Activated CD8-positive, alpha-beta memory T cell treated with anti-CD3 and anti-CD28 coated beads for 36 hours (primary cell): ENCODE measurements at regions not wholly inside any gene's neighbourhood (a gene's known extent, or its start where the extent isn't known, plus 50 kb on each side); places are given as distances from the start of the nearest gene placed in this dataset.

Experiments
- CTCF ChIA-PET: fragments of 350-600 bp; sonication (Branson Sonifier 250); formaldehyde crosslinking; loops from one replicate; lab custom pipeline; 2021; ENCODE audit warnings: antibody characterized with exemption; lab: Charles Lee
- POLR2A ChIA-PET: fragments of 350-600 bp; sonication (Branson Sonifier 250); formaldehyde crosslinking; loops from one replicate; lab custom pipeline; 2021; ENCODE audit warnings: antibody characterized with exemption; lab: Charles Lee

DNA sequence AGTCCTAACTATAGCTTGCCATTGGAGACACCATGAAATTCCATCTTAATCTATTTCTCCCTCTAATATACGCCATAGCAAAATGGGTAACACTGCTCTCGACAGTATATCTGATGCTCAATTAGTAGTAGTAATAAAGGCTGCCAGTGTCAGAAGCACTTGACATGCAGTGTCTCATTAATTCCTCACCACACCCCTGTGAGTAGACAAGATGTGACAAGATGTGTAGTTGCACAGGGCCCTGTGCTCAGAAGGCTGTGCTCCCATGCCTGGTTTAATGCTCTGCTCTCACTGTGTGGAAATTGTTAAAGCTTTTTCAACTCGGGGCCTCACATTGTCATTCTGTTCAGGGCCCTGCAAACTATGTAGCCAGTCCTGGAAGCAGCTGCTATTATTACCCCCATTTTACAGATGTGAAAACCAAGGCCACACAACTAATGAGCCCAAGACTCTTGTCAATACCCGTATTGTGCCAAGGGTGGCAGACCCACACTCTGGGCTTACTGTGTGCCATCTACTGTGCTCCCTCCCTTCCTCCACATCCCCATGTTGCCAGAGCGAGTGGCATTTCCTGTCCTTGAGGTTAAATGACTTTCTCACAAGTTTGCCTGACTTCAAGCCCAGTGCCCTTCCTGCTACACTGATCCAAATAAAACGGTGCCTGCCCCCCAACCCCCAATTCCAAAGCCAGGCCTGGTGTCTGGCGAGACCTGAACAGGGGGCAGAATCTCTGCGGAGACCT lies 287.3 kb upstream of the CCL2 start:
- CTCF ChIA-PET: interaction anchor here (1.2 kb wide), 1 partner anchor 394 kb away, joined by 3 read pairs; no protein-coding TSS in a partner anchor
- POLR2A ChIA-PET: no interaction called here

GRCh38 chr17:33968350-33969044 lies 286.6 kb upstream of the CCL2 start:
- ChIA-PET POLR2A (no interaction called here), CTCF (interaction anchor here (1.2 kb wide), 1 partner anchor 393 kb away, joined by 3 read pairs; no protein-coding TSS in a partner anchor)

DNA sequence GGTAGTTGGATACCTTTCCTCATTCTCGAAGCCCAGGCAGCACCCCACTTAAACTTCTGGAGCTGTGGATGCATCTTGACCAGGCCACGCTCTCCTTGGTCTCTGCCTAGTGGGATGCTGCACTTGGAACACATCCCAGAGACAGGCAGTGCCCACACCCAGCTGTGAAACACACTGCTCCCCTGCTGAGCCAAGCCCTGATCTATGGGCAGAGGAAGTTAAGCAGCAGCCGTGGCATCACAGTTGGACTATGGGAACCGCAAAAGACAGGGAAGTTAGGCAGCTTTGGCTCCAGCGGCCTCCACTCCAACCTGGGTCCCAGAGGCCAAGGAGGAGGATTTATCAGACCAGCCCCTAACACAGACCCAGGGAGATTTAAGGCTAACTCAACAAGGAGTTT lies 284.8 kb upstream of the CCL2 start:
- ChIA-PET CTCF (no interaction called here), POLR2A (no interaction called here)

DNA sequence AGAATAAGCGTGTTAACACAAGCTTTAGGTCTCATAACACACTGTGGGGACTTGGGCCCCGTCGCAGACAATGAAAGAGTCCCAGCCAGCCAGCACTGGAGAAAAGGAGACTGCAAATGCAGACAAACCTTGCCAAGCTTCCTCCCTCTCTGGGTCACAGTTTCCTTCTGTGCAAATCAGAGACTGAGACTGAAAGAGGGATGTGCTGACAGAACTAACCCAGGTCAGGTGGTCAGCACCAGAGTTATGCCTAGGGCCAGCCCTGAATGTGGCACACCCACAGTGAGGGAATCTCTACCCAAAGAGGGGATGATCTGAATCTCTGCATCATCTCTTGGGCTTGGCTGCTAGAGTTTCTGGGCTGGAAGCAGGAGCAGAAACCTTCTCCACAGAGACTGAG lies 282.3 kb upstream of the CCL2 start:
- ChIA-PET CTCF (no interaction called here), POLR2A (no interaction called here)

DNA sequence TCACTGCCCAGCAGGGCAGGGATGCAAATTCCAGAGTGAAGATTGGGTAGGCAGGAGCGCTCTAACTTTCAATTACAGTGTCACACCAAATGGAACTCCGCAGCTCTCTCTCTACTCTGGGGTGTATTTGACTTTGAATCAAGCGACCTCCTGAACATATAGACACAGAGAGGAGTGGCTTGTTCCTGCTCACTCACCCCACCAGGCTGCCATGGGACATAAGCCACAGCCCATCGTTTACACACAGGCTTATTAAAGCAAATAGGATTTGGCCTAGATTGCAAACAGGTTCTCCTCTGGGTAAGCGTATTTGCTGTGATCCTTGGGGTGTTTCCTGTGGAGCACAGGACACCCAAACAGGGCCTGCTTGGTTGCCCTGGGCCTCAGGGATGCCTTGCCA lies 281.6 kb upstream of the CCL2 start:
- POLR2A ChIA-PET: no interaction called here
- CTCF ChIA-PET: no interaction called here

DNA sequence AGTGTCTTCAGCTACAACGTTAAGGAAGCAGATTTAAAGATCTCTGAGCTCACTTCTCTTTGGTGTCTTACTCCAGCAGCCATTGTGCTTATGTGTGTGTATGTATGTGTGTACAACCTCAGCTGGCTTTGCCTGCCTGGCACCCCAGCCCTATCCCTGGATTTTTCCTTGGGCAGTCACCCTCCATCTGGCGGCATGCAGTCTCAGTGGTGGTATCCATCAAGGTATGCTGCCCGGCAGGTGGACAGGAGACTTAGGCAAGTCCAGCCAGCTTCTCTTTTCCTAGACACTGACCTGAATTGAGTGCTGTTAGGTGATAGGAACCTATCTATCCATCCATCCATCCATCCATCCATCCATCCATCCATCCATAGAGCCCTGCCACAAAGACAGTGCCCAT lies 280.8 kb upstream of the CCL2 start:
- ChIA-PET POLR2A (no interaction called here), CTCF (no interaction called here)

DNA sequence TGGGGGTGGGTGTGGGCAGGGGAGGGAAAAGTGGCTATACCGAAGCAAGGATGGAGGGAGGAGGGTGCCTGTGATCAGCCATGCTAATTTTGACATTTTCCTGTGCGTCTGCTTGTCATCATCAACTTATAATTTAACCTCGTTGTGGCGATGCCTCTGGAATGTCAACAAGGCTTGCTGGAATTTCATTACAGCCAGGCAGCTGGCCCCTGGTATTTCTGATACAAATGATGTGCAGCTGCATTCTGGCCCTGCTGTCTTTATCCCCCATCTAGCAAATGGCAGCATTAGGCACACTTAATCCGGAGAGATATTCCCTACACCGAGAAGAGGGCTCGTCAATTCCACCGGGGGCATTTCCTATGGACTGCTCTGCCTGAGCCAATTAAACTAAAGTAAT lies 278.3 kb upstream of the CCL2 start:
- ChIA-PET POLR2A (no interaction called here), CTCF (no interaction called here)

DNA sequence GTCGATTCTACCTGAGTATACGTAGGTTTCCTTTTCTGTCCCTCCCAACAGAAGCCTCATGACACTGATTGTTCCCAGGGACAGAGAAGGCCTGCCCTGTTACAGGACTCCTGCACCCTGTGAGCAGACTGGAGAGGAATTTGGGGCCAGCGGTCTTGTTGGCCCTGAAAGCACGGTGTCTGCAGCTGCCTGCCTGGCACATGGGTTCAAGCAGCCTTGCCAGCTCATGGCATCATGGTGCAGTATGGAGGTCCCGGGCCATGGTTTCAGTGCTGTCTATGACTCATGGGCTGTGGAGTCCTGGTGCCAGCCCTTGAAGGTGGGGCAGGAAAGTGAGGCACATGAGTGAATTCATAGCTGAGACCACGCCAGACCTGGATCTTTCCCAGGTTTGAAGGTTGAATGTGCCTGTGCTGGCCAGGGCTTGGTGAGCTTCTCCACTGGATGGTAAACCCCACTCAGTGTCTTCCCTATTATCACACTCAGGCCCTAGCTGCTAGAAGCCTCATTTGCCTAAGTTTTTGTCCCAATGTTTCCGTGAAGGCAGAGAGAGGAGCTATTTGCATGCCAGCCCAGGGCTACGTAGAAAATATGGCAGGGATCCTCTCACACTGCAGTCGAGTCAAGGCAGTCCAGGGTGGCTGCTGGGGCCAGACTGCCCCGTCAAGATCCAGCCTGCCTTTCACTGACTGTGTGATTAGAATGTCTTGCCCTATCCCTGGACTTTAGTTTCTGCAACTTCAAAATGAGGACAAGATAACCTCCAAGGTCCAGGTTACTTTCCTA lies 277.2 kb upstream of the CCL2 start:
- ChIA-PET POLR2A (no interaction called here), CTCF (no interaction called here)

- CTCF ChIA-PET: no interaction called here
- POLR2A ChIA-PET: no interaction called here
Measured at GRCh38 chr17:33978889-33979288, 276.2 kb upstream of the CCL2 start.

GRCh38 chr17:33980193-33980592 lies 274.9 kb upstream of the CCL2 start:
- ChIA-PET CTCF (no interaction called here), POLR2A (no interaction called here)

DNA sequence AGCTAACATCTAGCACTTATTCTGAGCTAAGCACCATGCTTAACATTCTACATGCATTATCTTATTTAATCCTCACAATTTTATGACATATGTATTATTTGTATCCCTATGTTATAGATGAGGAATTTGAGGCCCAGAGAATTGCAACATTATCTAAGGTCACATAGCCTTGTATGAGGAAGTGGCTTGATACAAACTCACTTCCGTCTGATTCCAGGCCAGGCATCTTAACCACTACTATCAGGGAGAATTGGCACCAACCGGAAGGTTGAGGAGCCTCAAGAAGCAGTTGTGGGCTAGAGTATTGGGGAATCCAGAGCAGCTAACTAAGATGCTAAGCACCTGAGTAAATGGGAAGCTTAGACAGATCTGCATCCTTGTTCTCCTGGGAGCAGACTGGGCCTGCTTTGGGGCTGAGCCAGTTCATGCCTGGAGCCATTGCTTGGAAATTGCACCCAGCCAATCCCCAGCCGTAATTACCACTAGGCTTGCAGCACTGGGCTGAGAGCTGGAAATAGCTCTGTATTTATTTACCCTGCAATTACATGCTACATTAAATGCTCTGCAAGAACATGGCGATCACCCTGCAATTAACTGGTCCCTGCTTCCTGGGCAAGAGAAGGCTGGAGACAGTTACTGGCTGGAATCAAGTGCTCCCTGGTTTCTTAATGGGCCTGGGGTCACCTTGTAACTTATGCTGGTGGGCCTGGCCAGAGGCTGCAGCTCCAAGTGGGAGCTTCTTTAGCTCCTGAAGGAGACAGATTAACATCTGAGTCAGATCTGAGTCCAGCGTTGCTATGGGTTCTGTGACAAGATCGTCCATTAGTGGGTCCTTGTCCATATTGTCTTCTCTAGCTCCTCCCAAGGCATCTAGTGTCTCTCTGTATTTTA lies 273.1 kb upstream of the CCL2 start:
- CTCF ChIA-PET: no interaction called here
- POLR2A ChIA-PET: no interaction called here

GRCh38 chr17:33982909-33983308 lies 272.2 kb upstream of the CCL2 start:
- ChIA-PET CTCF (no interaction called here), POLR2A (no interaction called here)

- POLR2A ChIA-PET: no interaction called here
Measured at GRCh38 chr17:33983824-33984574, 271.1 kb upstream of the CCL2 start.

GRCh38 chr17:33986088-33986487 lies 269.0 kb upstream of the CCL2 start:
- CTCF ChIA-PET: no interaction called here
- POLR2A ChIA-PET: no interaction called here

More at GRCh38 chr17:33983824-33984574, 271.1 kb upstream of the CCL2 start:
- CTCF ChIA-PET: no interaction called here

DNA sequence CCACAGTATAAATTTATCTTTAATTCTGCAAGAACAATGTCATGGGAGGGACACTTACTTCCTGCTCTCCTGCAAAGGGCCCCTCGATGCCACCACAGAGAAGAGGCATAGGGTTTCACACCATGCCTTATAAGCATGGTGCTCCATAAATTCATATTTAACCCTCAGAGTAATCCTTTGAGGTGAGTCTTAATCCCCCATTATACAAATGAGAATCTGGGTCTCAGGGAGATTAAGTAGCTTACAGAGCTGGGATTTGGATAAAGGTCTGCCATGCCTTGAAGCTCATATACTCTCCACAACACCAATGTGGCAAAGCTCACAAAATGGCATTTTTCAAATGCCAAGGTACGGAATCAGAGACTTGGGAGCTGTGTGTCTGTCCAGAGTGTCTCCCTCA lies 268.5 kb upstream of the CCL2 start:
- ChIA-PET CTCF (no interaction called here), POLR2A (no interaction called here)

DNA sequence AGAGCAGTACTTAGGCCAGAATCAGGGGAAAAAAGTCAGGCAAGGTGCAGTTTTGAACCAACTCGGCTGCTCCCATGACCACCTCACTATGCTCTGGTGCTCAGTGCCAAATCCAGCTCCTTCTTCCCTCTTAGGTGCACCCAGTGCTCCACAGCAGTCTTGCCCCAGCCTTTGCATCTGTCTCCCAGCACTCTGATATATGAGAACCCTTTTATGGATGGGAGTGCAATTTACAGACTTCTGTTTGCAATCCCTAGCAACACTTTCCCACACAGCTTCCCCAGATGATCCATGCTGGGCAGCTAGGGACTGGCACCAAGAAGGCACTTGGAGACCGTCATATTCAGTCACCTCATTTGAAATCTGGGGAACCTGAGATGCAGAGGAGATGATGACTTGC lies 267.9 kb upstream of the CCL2 start:
- ChIA-PET POLR2A (no interaction called here), CTCF (no interaction called here)

DNA sequence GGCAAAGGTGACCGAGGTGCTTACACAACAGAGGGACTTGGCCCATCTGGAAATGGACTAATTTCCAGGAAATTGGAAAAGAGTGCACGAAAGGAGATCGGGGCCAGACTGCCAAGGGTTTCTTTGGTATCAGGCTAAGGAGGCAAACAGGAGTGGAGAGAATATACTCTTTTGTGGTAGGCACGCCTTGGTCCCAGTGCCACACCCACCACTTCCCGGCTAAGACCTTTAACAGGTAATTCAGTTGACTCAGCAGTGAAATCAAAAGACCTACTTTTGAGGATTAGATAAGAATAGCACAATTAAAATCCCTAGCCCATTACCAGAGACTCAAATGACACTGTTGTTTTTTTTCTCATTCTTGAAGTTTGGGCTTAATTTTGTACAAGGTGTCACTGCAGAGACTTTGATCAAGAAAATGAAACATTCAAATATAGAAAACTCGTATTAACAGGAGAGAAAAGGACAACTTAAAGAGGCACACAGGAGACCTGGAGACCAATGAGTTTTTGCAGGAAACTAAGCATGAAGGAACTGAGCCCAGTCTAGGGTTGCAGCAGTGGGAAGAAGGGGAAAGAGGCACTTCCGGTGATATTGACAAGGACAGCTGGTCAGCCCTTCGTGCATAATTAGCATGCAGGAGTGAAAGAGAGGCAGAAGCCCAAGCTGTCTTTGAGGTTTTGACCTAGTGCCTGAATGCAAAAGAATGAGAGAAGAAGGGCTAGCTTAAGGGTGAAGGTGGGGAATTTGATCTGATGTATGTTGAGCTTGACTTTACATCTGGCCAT lies 265.5 kb upstream of the CCL2 start:
- ChIA-PET CTCF (no interaction called here), POLR2A (no interaction called here)
